H1 (cell line): ENCODE measurements at regions not wholly inside any gene's neighbourhood (a gene's known extent, or its start where the extent isn't known, plus 50 kb on each side); places are given as distances from the start of the nearest gene placed in this dataset.

Experiments
- CTCF ChIA-PET: fragments of 300-600 bp; sonication (Branson Sonifier 250); formaldehyde crosslinking; loops from one replicate; lab custom pipeline; 2021; ENCODE audit not compliant: partially characterized antibody; lab: Charles Lee
- POLR2A ChIA-PET: fragments of 300-600 bp; sonication (Branson Sonifier 250); formaldehyde crosslinking; loops from one replicate; lab custom pipeline; 2021; ENCODE audit warnings: inconsistent platforms; ENCODE audit not compliant: partially characterized antibody; lab: Charles Lee
- DNase-seq, 2 experiments: peaks; one replicate each; pipeline versions ENCODE4 v3.0.0 to v3.0.0-alpha.2; 2010 to 2022; ENCODE audit warnings: low spot score in 2 of 2, low read depth in 1 of 2, mixed read lengths in 1 of 2
- FAIRE-seq: peaks from 2 replicates; lab custom pipeline; 2011; peaks lifted over from hg19 to GRCh38; lab: Jason Lieb, UNC
- H2AFZ ChIP-seq: 2 replicates; pipeline ENCODE4 v1.8.1; 2012; ENCODE audit warnings: low read length, inconsistent platforms
- H2AK5ac ChIP-seq: 2 replicates; pipeline ENCODE4 v1.6.1; 2013; ENCODE audit warnings: low read depth, low read length
- H2BK120ac ChIP-seq: replicated peaks from 2 replicates; pipeline ENCODE3; 2013; ENCODE audit warnings: low read depth, low read length, inconsistent platforms
- H2BK12ac ChIP-seq: 2 replicates; pipeline ENCODE4 v1.6.1; 2013; ENCODE audit warnings: low read depth, low read length
- H2BK15ac ChIP-seq: 2 replicates; pipeline ENCODE4 v1.6.1; 2013; ENCODE audit warnings: low read length
- H2BK20ac ChIP-seq: 2 replicates; pipeline ENCODE4 v1.6.1; 2013; ENCODE audit warnings: low read length
- H2BK5ac ChIP-seq: 2 replicates; pipeline ENCODE4 v1.6.1; 2013; ENCODE audit warnings: low read depth, low read length
- H3K14ac ChIP-seq: 2 replicates; pipeline ENCODE4 v1.6.1; 2013; ENCODE audit warnings: inconsistent platforms; ENCODE audit not compliant: insufficient read length
- H3K18ac ChIP-seq: 2 replicates; pipeline ENCODE4 v1.6.1; 2013; ENCODE audit warnings: low read length; ENCODE audit errors: extremely low read depth
- H3K23ac ChIP-seq: 2 replicates; pipeline ENCODE4 v1.6.1; 2013; ENCODE audit warnings: inconsistent platforms; ENCODE audit not compliant: insufficient read length
- H3K23me2 ChIP-seq: 2 replicates; pipeline ENCODE4 v1.6.1; 2013; ENCODE audit warnings: low read depth, low read length
- H3K27ac ChIP-seq: 2 replicates; pipeline ENCODE4 v1.6.1; 2011; ENCODE audit warnings: low read depth, low read length, inconsistent platforms
- H3K27me3 ChIP-seq, 4 experiments: replicated peaks in 1 of 4; 1 replicate in 1 of 4; 2 replicates in 3 of 4; pipeline versions ENCODE4 v1.6.1 to v1.8.1; 2011 to 2013; ENCODE audit warnings: low read length in 3 of 4, mild to moderate bottlenecking in 3 of 4, inconsistent platforms in 2 of 4, mixed read lengths in 2 of 4, moderate library complexity in 1 of 4; ENCODE audit not compliant: control insufficient read depth in 3 of 4, insufficient read depth in 3 of 4; ENCODE audit errors: extremely low read depth in 1 of 4
- H3K36me3 ChIP-seq, 4 experiments: 2 replicates each; pipeline versions ENCODE4 v1.6.1 to v1.8.1; 2011 to 2013; ENCODE audit warnings: mild to moderate bottlenecking in 4 of 4, low read length in 3 of 4, moderate library complexity in 2 of 4, control low read depth in 1 of 4, inconsistent platforms in 1 of 4; ENCODE audit not compliant: insufficient read depth in 4 of 4, control insufficient read depth in 2 of 4
- H3K4ac ChIP-seq: replicated peaks from 2 replicates; pipeline ENCODE3; 2013; ENCODE audit warnings: low read length, low read depth, mixed read lengths, inconsistent platforms; ENCODE audit not compliant: insufficient read length
- H3K4me1 ChIP-seq, 4 experiments: replicated peaks in 1 of 4; 1 replicate in 1 of 4; 2 replicates in 3 of 4; pipeline versions ENCODE4 v1.6.1 to v1.8.1; 2011 to 2013; ENCODE audit warnings: low read length in 3 of 4, inconsistent platforms in 2 of 4, mixed read lengths in 1 of 4; ENCODE audit not compliant: insufficient read depth in 4 of 4, control insufficient read depth in 3 of 4
- H3K4me2 ChIP-seq, 2 experiments: 2 replicates each; pipeline versions ENCODE4 v1.6.1 to v1.8.1; 2011 to 2013; ENCODE audit warnings: low read depth in 2 of 2, low read length in 2 of 2, control low read depth in 1 of 2, inconsistent platforms in 1 of 2, mild to moderate bottlenecking in 1 of 2; ENCODE audit not compliant: insufficient read depth in 1 of 2
- H3K4me3 ChIP-seq, 4 experiments: fragments of 200-600, 300-600 bp in 1 of 4; sonication (generic), shearing (Covaris generic), sonication (Bioruptor Twin) in 1 of 4; 2 replicates each; pipeline versions ENCODE4 v1.5.1 to v1.8.1; 2011 to 2016; ENCODE audit warnings: low read length in 4 of 4, low read depth in 3 of 4, control low read depth in 2 of 4, inconsistent platforms in 2 of 4, mild to moderate bottlenecking in 2 of 4, mixed read lengths in 1 of 4, moderate library complexity in 1 of 4; ENCODE audit not compliant: insufficient read depth in 2 of 4; ENCODE audit errors: extremely low read depth in 1 of 4
- H3K56ac ChIP-seq: replicated peaks from 2 replicates; pipeline ENCODE3; 2013; ENCODE audit warnings: low read depth, mild to moderate bottlenecking, mixed read lengths, low read length, inconsistent platforms; ENCODE audit not compliant: insufficient read length
- H3K79me1 ChIP-seq: 2 replicates; pipeline ENCODE4 v1.6.1; 2013; ENCODE audit warnings: low read depth, low read length, control low read depth
- H3K79me2 ChIP-seq, 2 experiments: 2 replicates each; pipeline versions ENCODE4 v1.6.1 to v1.8.1; 2012 to 2013; ENCODE audit warnings: low read length in 2 of 2, mild to moderate bottlenecking in 2 of 2, inconsistent platforms in 1 of 2; ENCODE audit not compliant: insufficient read depth in 2 of 2, control insufficient read depth in 1 of 2
- H3K9ac ChIP-seq, 4 experiments: replicated peaks in 1 of 4; 1 replicate in 1 of 4; 2 replicates in 3 of 4; pipeline versions ENCODE4 v1.6.1 to v1.8.1; 2011 to 2013; ENCODE audit warnings: low read depth in 3 of 4, low read length in 3 of 4, control low read depth in 2 of 4, mild to moderate bottlenecking in 2 of 4, moderate library complexity in 2 of 4, inconsistent platforms in 1 of 4; ENCODE audit errors: extremely low read depth in 1 of 4
- H3K9me3 ChIP-seq, 2 experiments: 2 replicates each; pipeline versions ENCODE4 v1.6.1 to v1.8.1; 2012 to 2013; ENCODE audit warnings: mild to moderate bottlenecking in 2 of 2, moderate library complexity in 2 of 2, control low read depth in 1 of 2, inconsistent platforms in 1 of 2, low read depth in 1 of 2, low read length in 1 of 2, mixed read lengths in 1 of 2; ENCODE audit not compliant: insufficient read depth in 2 of 2
- H4K20me1 ChIP-seq, 2 experiments: replicated peaks in 1 of 2; 2 replicates each; pipeline versions ENCODE3 to v1.8.1; 2011 to 2013; ENCODE audit warnings: inconsistent platforms in 2 of 2, low read length in 2 of 2, mild to moderate bottlenecking in 1 of 2; ENCODE audit not compliant: insufficient read depth in 2 of 2, control insufficient read depth in 1 of 2
- H4K5ac ChIP-seq: 2 replicates; pipeline ENCODE4 v1.6.1; 2013; ENCODE audit warnings: low read length, low read depth, mixed read lengths, inconsistent platforms; ENCODE audit not compliant: insufficient read length
- H4K8ac ChIP-seq: 2 replicates; pipeline ENCODE4 v1.8.0; 2013; ENCODE audit warnings: mild to moderate bottlenecking, moderate library complexity, low read length, inconsistent platforms; ENCODE audit not compliant: insufficient read depth; ENCODE audit errors: extremely low read depth
- H4K91ac ChIP-seq: replicated peaks from 2 replicates; pipeline ENCODE3; 2013; ENCODE audit warnings: low read length, mixed read lengths, inconsistent platforms; ENCODE audit not compliant: insufficient read length
- BRCA1 ChIP-seq: IDR thresholded peaks from 2 replicates; pipeline ENCODE4 v1.6.1; 2012; ENCODE audit warnings: low read depth, low read length, improper control_type of control experiment
- CBX5 ChIP-seq: fragments of 300-800, 300-1000 bp; sonication (generic); IDR thresholded peaks from 2 replicates; pipeline ENCODE4 v1.7.1; 2016; ENCODE audit warnings: antibody characterized with exemption, low read length, low read depth
- CREB1 ChIP-seq: IDR thresholded peaks from 2 replicates; pipeline ENCODE4 v1.6.1; 2012; ENCODE audit warnings: inconsistent platforms
- EZH2 ChIP-seq: fragments of 200-600 bp; sonication (generic); IDR thresholded peaks from 2 replicates; pipeline ENCODE4 v1.7.1; 2012; ENCODE audit warnings: low read depth, mild to moderate bottlenecking, moderate library complexity, low read length, inconsistent platforms; ENCODE audit not compliant: severe bottlenecking
- GTF2F1 ChIP-seq: IDR thresholded peaks from 2 replicates; pipeline ENCODE4 v1.6.1; 2012; ENCODE audit warnings: low read depth, low read length, improper control_type of control experiment, borderline replicate concordance
- HDAC6 ChIP-seq: IDR thresholded peaks from one replicate; pipeline ENCODE4 v1.7.1; 2012; ENCODE audit warnings: low read depth, mild to moderate bottlenecking, inconsistent platforms, low read length, moderate library complexity
- JUN ChIP-seq: IDR thresholded peaks from 2 replicates; pipeline ENCODE4 v1.6.1; 2011; ENCODE audit warnings: low read depth, mild to moderate bottlenecking, improper control_type of control experiment, low read length
- JUND ChIP-seq: IDR thresholded peaks from 2 replicates; pipeline ENCODE4 v1.6.1; 2011; ENCODE audit warnings: mild to moderate bottlenecking, improper control_type of control experiment, low read length
- KDM4A ChIP-seq: IDR thresholded peaks from one replicate; pipeline ENCODE4 v1.7.1; 2012; ENCODE audit warnings: low read depth, mild to moderate bottlenecking, moderate library complexity, low read length, inconsistent platforms; ENCODE audit not compliant: severe bottlenecking
- MAX ChIP-seq: IDR thresholded peaks from 2 replicates; pipeline ENCODE4 v1.6.1; 2012; ENCODE audit warnings: inconsistent platforms
- NANOG ChIP-seq: IDR thresholded peaks from 2 replicates; pipeline ENCODE4 v1.6.1; 2011; ENCODE audit warnings: low read length, low read depth, mild to moderate bottlenecking, inconsistent platforms; ENCODE audit not compliant: insufficient read depth, poor library complexity, severe bottlenecking
- RBBP5 ChIP-seq: IDR thresholded peaks from 2 replicates; pipeline ENCODE4 v1.7.1; 2012; ENCODE audit warnings: low read depth, mild to moderate bottlenecking, inconsistent platforms, low read length, moderate library complexity, borderline replicate concordance
- TAF1 ChIP-seq: IDR thresholded peaks from 2 replicates; pipeline ENCODE4 v1.6.1; 2011; ENCODE audit warnings: mild to moderate bottlenecking, low read depth, low read length
- TBP ChIP-seq: IDR thresholded peaks from 2 replicates; pipeline ENCODE4 v1.6.1; 2011; ENCODE audit warnings: low read depth, low read length, improper control_type of control experiment
- YY1 ChIP-seq: IDR thresholded peaks from 2 replicates; pipeline ENCODE4 v1.6.1; 2011; ENCODE audit warnings: low read depth, mild to moderate bottlenecking, low read length
- ZNF274 ChIP-seq: IDR thresholded peaks from 2 replicates; pipeline ENCODE4 v1.7.0; 2012; ENCODE audit warnings: low read length, borderline replicate concordance; ENCODE audit errors: extremely low read depth
- WGBS, 2 experiments: shearing (Covaris generic) in 1 of 2; methylation state at CpG; one replicate each; pipeline versions ENCODE4 v1.1.6 to v1.1.7; 2013 to 2015; ENCODE audit warnings: low lambda C conversion rate in 2 of 2, mixed read lengths in 2 of 2, inconsistent platforms in 1 of 2, low coverage in 1 of 2, missing lambda C conversion rate in 1 of 2; ENCODE audit not compliant: insufficient replicate concordance in 2 of 2, insufficient coverage in 1 of 2, insufficient read length in 1 of 2; ENCODE audit errors: extremely low coverage in 1 of 2, missing lambda C conversion rate in 1 of 2; 5-methylcytosine and 5-hydroxymethylcytosine counted together

- Histone ChIP-seq H2AK5ac (no peak overlapping the region), H2AFZ (0 out of 2 replicates have a peak overlapping the region, but pooled peaks have one; percentile 92), H3K18ac (no peak overlapping the region), H3K4me3 (no peak overlapping the region), H3K27ac (no peak overlapping the region), H2BK15ac (no peak overlapping the region), H3K23me2 (no peaks in the 10 kb centered on the region), H3K36me3 (no peaks in the 10 kb centered on the region), H3K9ac (no peak overlapping the region), H4K5ac (no peak overlapping the region), H3K9me3 (no peaks in the 10 kb centered on the region), H4K91ac (no peak overlapping the region), H2BK12ac (no peak overlapping the region), H4K8ac (no peak overlapping the region), H3K79me2 (no peaks in the 10 kb centered on the region), H3K27me3 (no peaks in the 10 kb centered on the region), H3K23ac (no peak overlapping the region), H3K4me1 (no peaks in the 10 kb centered on the region), H3K14ac (no peak overlapping the region), H2BK5ac (no peak overlapping the region), H4K20me1 (no peaks in the 10 kb centered on the region), H3K4ac (no peak overlapping the region), H2BK120ac (no peak overlapping the region), H3K4me2 (no peak overlapping the region), H3K56ac (no peak overlapping the region), H3K79me1 (no peaks in the 10 kb centered on the region), H2BK20ac (no peak overlapping the region)
- ChIA-PET CTCF (no interaction called here), POLR2A (no interaction called here)
- FAIRE-seq, result no peak
- DNase-seq, result no peak
- WGBS, 2 experiments, result 96 to 100% methylated on average over 1 to 2 of the region's 2 CpGs
- TF ChIP-seq TAF1, result no peak
- TF ChIP-seq HDAC6, result no peak
- TF ChIP-seq YY1, result no peak
- no peak for TF ChIP-seq JUN
- TF ChIP-seq BRCA1, result no peak
- no peak for TF ChIP-seq CREB1
- TF ChIP-seq EZH2, result no peak
- TF ChIP-seq NANOG, result no peak
- no peak for TF ChIP-seq CBX5
- no peak for TF ChIP-seq KDM4A
- no peak for TF ChIP-seq TBP
- TF ChIP-seq RBBP5, result no peak
- no peak for TF ChIP-seq MAX
- TF ChIP-seq ZNF274, result no peak
- TF ChIP-seq GTF2F1, result no peak
- TF ChIP-seq JUND, result no peak
Observed at GRCh38 chr13:85314686-85315085, 484.5 kb downstream of the SLITRK6 start.
